ENCODE measurements at regions not wholly inside any gene's neighbourhood (a gene's known extent, or its start where the extent isn't known, plus 50 kb on each side); places are given as distances from the start of the nearest gene placed in this dataset.

GRCh38 chr18:66764230-66764629, 160.3 kb upstream of the CDH19 start:
- Histone ChIP-seq H3K36me3 (ENCODE audit: control insufficient read depth in 4 of 4, insufficient read depth in 3 of 4, low read depth in 1 of 4, low read length in 3 of 4) (no peaks in the 10 kb centered on the region), H3K4me3 (ENCODE audit: low read depth in 1 of 3, low read length in 3 of 3) (no peak overlapping the region), H3K9me3 (ENCODE audit: control insufficient read depth in 4 of 4, low read length in 3 of 4) (no peaks in the 10 kb centered on the region), H3K27me3 (ENCODE audit: control insufficient read depth in 4 of 4, insufficient read depth in 4 of 4, low read length in 3 of 4) (no peaks in the 10 kb centered on the region), H3K9ac (ENCODE audit: low read depth in 1 of 2, low read length in 2 of 2) (no peak overlapping the region), H3K27ac (ENCODE audit: low read depth in 1 of 2, low read length in 2 of 2) (no peak overlapping the region), H3K4me1 (ENCODE audit: control insufficient read depth in 4 of 4, insufficient read depth in 4 of 4, low read length in 3 of 4) (no peaks in the 10 kb centered on the region)
- no peak for TF ChIP-seq YY1 (IDR thresholded peaks at IDR 0.05)
- no peak for TF ChIP-seq EGR1 (IDR thresholded peaks at IDR 0.05; ENCODE audit: low read depth in 2 of 2)
- no peak for TF ChIP-seq MAX (IDR thresholded peaks at IDR 0.05)
- no peak for TF ChIP-seq JUND (IDR thresholded peaks at IDR 0.05)
- TF ChIP-seq ZBTB33 (IDR thresholded peaks at IDR 0.05): no peak
- no peak for TF ChIP-seq ATF3 (IDR thresholded peaks at IDR 0.05)
- no peak for TF ChIP-seq TAF1 (conservative IDR thresholded peaks at IDR 0.05)
- TF ChIP-seq NR2F2 (IDR thresholded peaks at IDR 0.05): no peak
- no peak for TF ChIP-seq FOXA2 (IDR thresholded peaks at IDR 0.05)
- TF ChIP-seq FOXA1 (IDR thresholded peaks at IDR 0.05): no peak
- no peak for TF ChIP-seq REST (IDR thresholded peaks at IDR 0.05)
- no peak for TF ChIP-seq GABPA (IDR thresholded peaks at IDR 0.05 in 1 of 2, conservative IDR thresholded peaks at IDR 0.05 in 1 of 2)
- no peak for TF ChIP-seq SP1 (IDR thresholded peaks at IDR 0.05)
- no peak for TF ChIP-seq RXRA (IDR thresholded peaks at IDR 0.05)
- no peak for TF ChIP-seq CTCF (IDR thresholded peaks at IDR 0.05; ENCODE audit: low read depth, low read length, missing input control)
- no peak for TF ChIP-seq RAD21 (IDR thresholded peaks at IDR 0.05)
- TF ChIP-seq HNF4A (conservative IDR thresholded peaks at IDR 0.05): no peak
- no peak for TF ChIP-seq HNF4G (IDR thresholded peaks at IDR 0.05)
- WGBS: 79% methylated on average over 4 of the region's 4 CpGs
- no peak for DNase-seq (ENCODE audit: low spot score)

Measured in liver (tissue), 8 donors.